IMR-90 (cell line): ENCODE measurements at regions not wholly inside any gene's neighbourhood (a gene's known extent, or its start where the extent isn't known, plus 50 kb on each side); places are given as distances from the start of the nearest gene placed in this dataset.

Experiments
- ATAC-seq: fragments of 200-7000 bp; cut with Tn5 transposase; 2 replicates; pipeline ENCODE4 v1.9.1; 2020; ENCODE audit warnings: low read depth, mild to moderate bottlenecking, moderate library complexity
- BruUV-seq: library from RNA; stranded (reverse); fragments of 400-500 nt; replicated peaks from 2 replicates; lab custom pipeline; 2021; lab: Mats Ljungman, UMichigan
- CTCF ChIA-PET: fragments of 300-600 bp; formaldehyde crosslinking; extraction: SDS; loops from one replicate; lab custom pipeline; 2021; ENCODE audit warnings: antibody characterized with exemption; lab: Yijun Ruan, JAX
- POLR2A ChIA-PET: fragments of 300-600 bp; sonication (Branson Sonifier 250); formaldehyde crosslinking; loops from one replicate; lab custom pipeline; 2022; ENCODE audit warnings: antibody characterized with exemption; ENCODE audit not compliant: unreplicated experiment; lab: Charles Lee
- DNase-seq: peaks from one replicate; pipeline ENCODE4 v3.0.0; 2013
- H2AFZ ChIP-seq: replicated peaks from 2 replicates; pipeline ENCODE3; 2013; ENCODE audit warnings: low read length, mild to moderate bottlenecking; ENCODE audit not compliant: poor library complexity
- H2AK5ac ChIP-seq: 2 replicates; pipeline ENCODE4 v1.6.1; 2013; ENCODE audit warnings: low read depth, low read length, inconsistent platforms
- H2AK9ac ChIP-seq: replicated peaks from 2 replicates; pipeline ENCODE3; 2013; ENCODE audit warnings: mild to moderate bottlenecking, low read depth, low read length, moderate library complexity; ENCODE audit not compliant: poor library complexity
- H2BK120ac ChIP-seq: 2 replicates; pipeline ENCODE4 v1.6.1; 2013; ENCODE audit warnings: low read depth, low read length, inconsistent platforms
- H2BK15ac ChIP-seq: 3 replicates; pipeline ENCODE4 v1.6.1; 2013; ENCODE audit warnings: low read depth, low read length, inconsistent platforms
- H2BK20ac ChIP-seq: 2 replicates; pipeline ENCODE4 v1.6.1; 2013; ENCODE audit warnings: low read depth, mild to moderate bottlenecking, inconsistent platforms, low read length, moderate library complexity
- H2BK5ac ChIP-seq: 2 replicates; pipeline ENCODE4 v1.6.1; 2013; ENCODE audit warnings: mild to moderate bottlenecking, low read depth, low read length, inconsistent platforms; ENCODE audit not compliant: poor library complexity, severe bottlenecking
- H3K14ac ChIP-seq: replicated peaks from 2 replicates; pipeline ENCODE4 v1.6.1; 2013; ENCODE audit warnings: low read depth, low read length, inconsistent platforms
- H3K18ac ChIP-seq: 2 replicates; pipeline ENCODE4 v1.6.1; 2013; ENCODE audit warnings: low read depth, low read length, control low read depth
- H3K23ac ChIP-seq: 2 replicates; pipeline ENCODE4 v1.6.1; 2013; ENCODE audit warnings: low read depth, low read length, inconsistent platforms
- H3K27ac ChIP-seq: 2 replicates; pipeline ENCODE4 v1.5.1; 2013; ENCODE audit warnings: mild to moderate bottlenecking, control low read depth, low read length; ENCODE audit not compliant: insufficient read depth
- H3K27me3 ChIP-seq: 2 replicates; pipeline ENCODE4 v1.6.1; 2013; ENCODE audit warnings: low read length; ENCODE audit not compliant: control insufficient read depth, insufficient read depth
- H3K36me3 ChIP-seq: 2 replicates; pipeline ENCODE4 v1.6.1; 2013; ENCODE audit warnings: low read length, mixed read lengths; ENCODE audit not compliant: control insufficient read depth, insufficient read depth
- H3K4ac ChIP-seq: 2 replicates; pipeline ENCODE4 v1.6.1; 2013; ENCODE audit warnings: low read depth, low read length, inconsistent platforms
- H3K4me1 ChIP-seq: 2 replicates; pipeline ENCODE4 v1.6.1; 2013; ENCODE audit warnings: low read length, mixed read lengths; ENCODE audit not compliant: control insufficient read depth, insufficient read depth
- H3K4me2 ChIP-seq: 2 replicates; pipeline ENCODE4 v1.6.1; 2013; ENCODE audit warnings: low read depth, mild to moderate bottlenecking, control low read depth, low read length, moderate library complexity
- H3K4me3 ChIP-seq: 2 replicates; pipeline ENCODE4 v1.5.1; 2013; ENCODE audit warnings: low read depth, mild to moderate bottlenecking, control low read depth, low read length, moderate library complexity; ENCODE audit not compliant: insufficient read depth
- H3K56ac ChIP-seq: 2 replicates; pipeline ENCODE4 v1.6.1; 2013; ENCODE audit warnings: low read length, inconsistent platforms; ENCODE audit not compliant: insufficient read depth; ENCODE audit errors: extremely low read depth
- H3K79me1 ChIP-seq, 2 experiments: 2 replicates each; pipeline ENCODE4 v1.6.1; 2013; ENCODE audit warnings: low read length in 2 of 2, inconsistent platforms in 1 of 2, low read depth in 1 of 2
- H3K9ac ChIP-seq: 2 replicates; pipeline ENCODE4 v1.6.1; 2013; ENCODE audit warnings: low read depth, low read length, control low read depth
- H3K9me1 ChIP-seq: 2 replicates; pipeline ENCODE4 v1.6.1; 2013; ENCODE audit warnings: low read length, inconsistent platforms; ENCODE audit not compliant: insufficient read depth
- H3K9me3 ChIP-seq: 2 replicates; pipeline ENCODE4 v1.6.1; 2013; ENCODE audit warnings: low read length; ENCODE audit not compliant: control insufficient read depth, insufficient read depth
- H4K20me1 ChIP-seq: 2 replicates; pipeline ENCODE4 v1.6.1; 2013; ENCODE audit warnings: low read length, inconsistent platforms; ENCODE audit not compliant: insufficient read depth
- H4K5ac ChIP-seq: 2 replicates; pipeline ENCODE4 v1.6.1; 2013; ENCODE audit warnings: mild to moderate bottlenecking, low read depth, low read length, control low read depth
- H4K8ac ChIP-seq, 2 experiments: 2 replicates each; pipeline ENCODE4 v1.6.1; 2013; ENCODE audit warnings: low read depth in 2 of 2, low read length in 2 of 2, control low read depth in 1 of 2, inconsistent platforms in 1 of 2
- H4K91ac ChIP-seq: 2 replicates; pipeline ENCODE4 v1.6.1; 2013; ENCODE audit warnings: low read depth, low read length, inconsistent platforms; ENCODE audit not compliant: insufficient read depth
- BHLHE40 ChIP-seq: fragments of 150-350 bp; IDR thresholded peaks from 2 replicates; pipeline ENCODE4 v1.6.1; 2016; ENCODE audit warnings: mild to moderate bottlenecking, low read depth, low read length
- CEBPB ChIP-seq: IDR thresholded peaks from 2 replicates; pipeline ENCODE4 v1.6.1; 2012; ENCODE audit warnings: low read depth, low read length, improper control_type of control experiment
- CTCF ChIP-seq: conservative IDR thresholded peaks from 2 replicates; pipeline ENCODE4 v1.5.1; 2012; ENCODE audit warnings: mild to moderate bottlenecking, low read depth, low read length, improper control_type of control experiment
- POLR2A ChIP-seq: IDR thresholded peaks from 2 replicates; pipeline ENCODE4 v1.6.1; 2012; ENCODE audit warnings: mild to moderate bottlenecking, low read depth, low read length
- RFX5 ChIP-seq: IDR thresholded peaks from 2 replicates; pipeline ENCODE4 v1.8.0; 2012; ENCODE audit warnings: low read depth, mild to moderate bottlenecking, low read length, moderate library complexity
- USF2 ChIP-seq: fragments of 150-350 bp; IDR thresholded peaks from 2 replicates; pipeline ENCODE4 v1.6.1; 2017; ENCODE audit warnings: mild to moderate bottlenecking, antibody characterized with exemption, low read length, low read depth
- WGBS, 2 experiments: methylation state at CpG; one replicate each; pipeline versions ENCODE4 v1.1.5 to v1.1.7; 2013; ENCODE audit warnings: missing lambda C conversion rate in 2 of 2; ENCODE audit not compliant: insufficient read length in 1 of 2; ENCODE audit errors: extremely low coverage in 2 of 2; 5-methylcytosine and 5-hydroxymethylcytosine counted together
- dilution Hi-C: fragments of 300-500 bp; cut with HindIII; formaldehyde crosslinking; loops from one replicate; pipeline ENCODE4 v1.14.3; 2018; ENCODE audit warnings: low sequenced_read_pairs; ENCODE audit not compliant: unreplicated experiment
- in situ Hi-C: fragments of 300-500 bp; cut with MboI; formaldehyde crosslinking; loops from 3 replicates; pipeline ENCODE4 v1.14.3; 2019; ENCODE audit warnings: low sequenced_read_pairs, inconsistent platforms, mixed read lengths
- intact Hi-C: fragments of 100-400 bp; cut with micrococcal nuclease; formaldehyde crosslinking; loops from 2 replicates; pipeline ENCODE4 v1.10.0; 2022

GRCh38 chr2:184363213-184363612 lies 235.1 kb upstream of the ZNF804A start:
- Histone ChIP-seq H3K56ac (no peak overlapping the region), H2BK5ac (no peak overlapping the region), H3K79me1 (no peaks in the 10 kb centered on the region), H4K5ac (no peak overlapping the region), H2BK15ac (no peak overlapping the region), H2AFZ (no peak overlapping the region), H4K20me1 (no peaks in the 10 kb centered on the region), H3K9ac (no peak overlapping the region), H3K36me3 (no peaks in the 10 kb centered on the region), H3K4ac (no peak overlapping the region), H3K27ac (no peak overlapping the region), H4K91ac (no peak overlapping the region), H2BK20ac (no peak overlapping the region), H3K4me1 (no peaks in the 10 kb centered on the region), H3K4me3 (no peak overlapping the region), H3K14ac (no peak overlapping the region), H3K18ac (no peak overlapping the region), H3K23ac (no peak overlapping the region), H3K9me1 (no peaks in the 10 kb centered on the region), H2AK9ac (no peak overlapping the region), H3K27me3 (no peaks in the 10 kb centered on the region), H3K4me2 (no peak overlapping the region), H2AK5ac (no peak overlapping the region), H3K9me3 (no peaks in the 10 kb centered on the region), H4K8ac (no peak overlapping the region), H2BK120ac (no peak overlapping the region)
- dilution Hi-C loops (no loop called here), in situ Hi-C loops (no loop called here), intact Hi-C loops (no loop called here)
- TF ChIP-seq RFX5 (no peak), BHLHE40 (no peak), USF2 (no peak), CTCF (no peak), CEBPB (no peak), POLR2A (no peak)
- ATAC-seq = no peak
- no CpG with 5 or more reads among the region's 5 CpGs for WGBS, 2 experiments
- ChIA-PET CTCF (no interaction called here), POLR2A (no interaction called here)
- BruUV-seq = no TSS peak
- no peak for DNase-seq
